HG02840 (cell line): ENCODE measurements at regions not wholly inside any gene's neighbourhood (a gene's known extent, or its start where the extent isn't known, plus 50 kb on each side); places are given as distances from the start of the nearest gene placed in this dataset.
"Not testable (repeated sequence)": the region's sequence is repeated elsewhere in the genome, so short reads cannot be mapped to it uniquely, and the experiment has no call there.

Experiments used
- ATAC-seq: cut with Tn5 transposase; IDR thresholded peaks from one replicate; pipeline ENCODE4 v1.9.1; 2021; ENCODE audit warnings: mild to moderate bottlenecking, moderate library complexity, moderate number of reproducible peaks; ENCODE audit not compliant: unreplicated experiment, low FRiP score

DNA sequence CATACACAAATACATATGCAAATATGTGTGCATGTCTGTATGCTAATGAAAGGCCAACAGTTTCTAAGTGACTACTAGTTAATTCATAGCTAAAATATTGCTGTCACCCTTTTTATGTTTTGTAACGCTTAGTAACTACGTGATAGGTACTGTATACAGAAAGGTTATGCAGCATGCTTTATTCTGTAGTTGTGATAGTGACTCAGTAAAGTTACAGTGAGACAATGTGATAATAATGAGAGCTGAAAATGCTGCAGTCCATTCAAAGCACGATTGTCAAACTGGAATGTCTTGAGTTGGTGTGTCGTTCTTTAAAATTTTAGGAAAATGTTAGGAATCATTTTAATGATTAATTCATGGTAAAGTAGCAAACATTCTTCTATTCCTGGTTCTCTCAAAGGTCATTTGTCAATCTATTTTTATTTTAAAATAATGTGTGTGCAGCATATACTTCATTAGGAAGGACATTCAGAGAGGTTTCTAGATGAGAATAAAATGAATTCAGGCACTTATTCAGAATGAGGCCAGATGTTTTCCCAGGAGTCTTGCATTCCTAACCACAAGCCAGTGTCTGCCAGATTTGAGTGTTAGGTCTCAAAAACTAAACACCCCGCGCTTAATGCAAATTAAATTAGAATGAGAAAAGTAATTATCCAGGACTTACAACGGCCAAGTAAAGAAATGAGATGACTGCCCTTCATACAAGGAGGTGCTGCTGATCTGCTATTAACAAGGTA is 408.8 kb upstream of the FZD8 start:
- ATAC-seq: no peak

DNA sequence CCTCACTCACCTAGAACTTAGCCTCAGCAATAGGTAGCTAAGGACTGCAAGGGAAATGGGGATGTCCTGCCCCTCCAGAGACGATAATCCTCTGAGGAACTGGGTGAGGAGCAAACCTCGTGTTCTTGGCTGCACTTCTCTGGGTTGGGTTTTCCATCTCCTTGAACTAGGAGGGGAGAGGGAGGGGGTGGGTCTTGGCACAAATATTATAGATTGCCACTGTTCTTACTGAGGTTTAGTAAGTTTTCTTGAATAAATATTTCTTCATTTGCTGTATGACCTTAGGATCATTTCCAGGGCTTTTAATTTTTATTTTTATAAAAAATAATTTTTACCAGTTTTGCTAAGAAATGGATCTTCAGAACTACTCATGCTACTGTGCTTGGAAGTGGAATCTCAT is 406.7 kb upstream of the FZD8 start:
- ATAC-seq: no peak

DNA sequence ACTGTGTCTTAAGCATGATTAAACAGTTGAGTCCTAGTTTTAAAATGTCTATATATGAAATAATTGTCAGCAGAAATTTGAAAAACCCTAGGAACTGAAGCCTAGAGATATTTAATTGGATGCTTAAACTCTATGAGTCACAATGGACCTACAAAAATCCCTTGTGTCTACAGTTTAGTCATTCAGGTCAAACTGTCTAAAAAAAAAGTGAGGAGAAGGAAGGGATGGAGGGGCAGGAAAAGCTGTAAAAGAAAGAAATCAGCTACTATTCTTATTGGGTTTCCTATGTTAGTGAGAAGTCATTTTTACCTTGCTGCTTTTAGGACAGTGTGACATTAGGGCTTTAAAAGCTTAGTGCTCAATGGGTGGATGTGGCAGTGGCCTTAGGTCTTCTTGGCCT is 406.1 kb upstream of the FZD8 start:
- ATAC-seq: no peak

DNA sequence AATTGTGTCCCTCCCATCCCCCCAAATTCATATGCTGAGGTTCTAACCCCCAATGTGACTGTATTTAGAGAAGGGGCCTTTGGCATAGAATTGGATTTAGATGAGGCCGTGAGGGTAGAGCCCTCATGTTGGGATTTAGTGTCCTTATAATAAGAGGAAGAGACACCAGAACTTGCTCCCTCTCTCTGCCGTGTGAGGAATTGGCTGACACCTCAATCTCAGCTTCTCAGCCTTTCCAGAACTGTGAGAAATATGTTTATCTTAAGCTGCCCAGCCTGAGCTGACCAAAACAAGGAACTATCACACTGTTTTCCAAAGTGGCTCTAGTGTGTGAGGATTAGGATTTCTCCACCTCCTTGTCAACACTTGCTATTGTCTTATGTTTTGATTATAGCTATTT is 400.0 kb upstream of the FZD8 start:
- no peak for ATAC-seq

DNA sequence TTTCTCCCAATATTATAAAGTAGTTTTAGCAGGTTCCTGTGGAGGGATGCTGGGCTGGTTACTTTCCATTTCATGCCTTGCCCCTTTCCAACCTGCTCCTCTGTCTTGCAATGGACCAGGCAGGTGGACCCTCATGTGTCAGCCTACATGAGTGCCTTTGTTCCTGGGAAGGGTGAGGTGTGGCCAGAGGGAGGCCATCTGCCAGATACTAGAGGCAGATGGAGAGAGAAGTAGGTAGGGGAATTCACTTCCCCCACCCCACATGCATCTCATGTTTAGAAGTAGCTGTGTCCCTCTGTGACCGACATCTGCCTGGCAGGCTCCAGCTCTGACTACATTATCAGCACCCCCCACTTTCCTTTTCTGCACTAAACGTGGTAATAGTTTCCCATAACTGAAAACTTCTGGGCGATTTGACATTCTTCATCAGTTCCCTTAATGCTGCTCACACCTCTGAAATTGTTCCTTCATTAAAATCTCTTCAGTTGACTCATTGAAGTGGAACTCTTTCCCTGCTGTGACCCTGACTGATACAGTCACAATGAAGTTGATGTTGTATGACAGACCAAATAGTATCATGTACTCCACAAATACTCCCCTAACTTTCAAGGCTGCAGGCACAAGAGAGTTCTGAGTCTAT is 396.3 kb upstream of the FZD8 start:
- ATAC-seq: no peak

DNA sequence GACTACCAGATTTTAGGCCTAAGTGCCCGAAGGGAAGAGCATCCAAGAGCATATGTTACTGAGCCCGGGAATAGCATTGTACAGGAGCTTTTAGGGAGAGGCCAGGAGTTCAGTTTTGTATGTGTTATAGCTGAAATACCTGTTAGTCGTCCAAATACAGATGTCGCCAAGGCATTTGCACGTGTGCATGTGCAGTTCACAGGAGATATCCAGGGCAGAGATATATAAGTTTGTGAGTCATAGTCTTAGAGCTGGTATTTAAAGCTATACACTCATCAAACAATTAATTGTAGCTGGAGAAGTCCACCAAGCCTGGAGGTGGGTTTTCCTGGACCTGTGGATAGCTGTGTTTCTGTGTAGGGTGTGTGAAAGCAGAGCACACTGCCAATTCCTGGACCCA is 394.0 kb upstream of the FZD8 start:
- no peak for ATAC-seq

DNA sequence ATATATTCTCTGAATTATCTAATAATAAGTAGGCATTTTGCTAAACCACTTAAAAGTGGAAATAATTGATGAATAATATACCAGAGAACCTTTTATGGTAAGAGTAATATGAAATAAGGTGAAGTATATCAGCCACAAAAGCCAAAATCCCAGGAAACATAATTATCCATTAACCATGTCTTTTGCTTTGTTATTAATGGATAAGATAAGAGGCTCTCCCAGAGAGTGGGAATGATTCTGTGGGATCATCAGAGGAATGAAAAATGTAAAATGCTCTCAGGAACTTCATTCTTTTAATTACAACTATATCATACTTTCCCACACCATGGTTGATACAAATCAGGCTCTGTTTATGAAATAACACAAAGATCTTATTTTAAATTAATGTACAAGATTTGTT is 391.7 kb upstream of the FZD8 start:
- ATAC-seq: no peak

DNA sequence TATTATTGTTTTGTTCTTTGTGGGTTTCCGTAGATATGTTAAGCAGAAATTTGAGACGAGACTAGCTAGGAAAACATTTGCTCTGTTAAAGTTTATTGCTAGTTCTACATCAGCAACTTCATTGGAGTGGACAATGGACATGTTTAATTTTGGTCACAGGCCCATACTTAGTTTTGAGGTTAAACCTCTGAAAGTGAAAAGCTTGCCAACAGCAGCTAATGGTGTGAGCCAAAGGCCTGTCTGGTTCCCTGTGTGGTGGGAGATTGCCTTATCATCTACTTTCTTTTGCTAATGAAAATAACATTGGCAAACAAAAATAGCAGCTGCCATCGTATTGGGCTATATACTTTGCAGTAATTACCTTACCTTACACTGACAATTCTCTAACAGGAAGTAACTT is 388.4 kb upstream of the FZD8 start:
- no peak for ATAC-seq

DNA sequence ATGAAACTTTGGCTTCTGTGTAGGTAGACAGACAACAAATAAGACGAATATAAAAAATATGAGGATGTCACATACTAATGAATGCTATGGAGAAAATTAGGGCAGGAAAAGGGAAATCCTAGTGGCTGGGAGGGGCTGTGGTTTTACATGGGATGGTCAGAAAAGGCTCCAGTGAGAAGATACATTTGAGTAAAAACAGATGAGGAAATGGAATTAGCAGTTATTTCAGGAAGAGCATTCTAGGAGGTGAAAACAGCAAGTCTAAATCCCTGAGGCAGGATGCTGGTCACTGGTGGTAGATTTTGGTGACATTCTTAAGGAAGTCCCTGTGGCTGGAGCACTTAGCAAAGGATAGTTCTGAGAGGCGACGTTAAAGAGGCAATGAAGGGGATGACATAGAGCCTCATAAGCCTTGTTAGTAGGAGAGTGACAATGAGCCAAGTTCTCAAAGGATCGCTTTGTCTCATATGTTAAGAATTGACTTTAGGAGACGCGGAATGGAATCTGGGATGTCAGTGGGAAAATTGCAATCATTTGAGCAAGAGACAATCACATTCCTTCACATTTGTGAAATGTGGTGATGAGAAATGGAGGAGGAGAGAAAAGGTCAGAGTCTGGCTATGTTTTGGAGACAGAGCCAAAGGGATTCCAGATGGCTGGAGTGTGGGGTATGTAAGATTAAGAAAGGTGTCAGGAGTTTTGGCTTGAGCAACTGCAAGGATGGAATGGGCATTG is 384.7 kb upstream of the FZD8 start:
- ATAC-seq: no peak

DNA sequence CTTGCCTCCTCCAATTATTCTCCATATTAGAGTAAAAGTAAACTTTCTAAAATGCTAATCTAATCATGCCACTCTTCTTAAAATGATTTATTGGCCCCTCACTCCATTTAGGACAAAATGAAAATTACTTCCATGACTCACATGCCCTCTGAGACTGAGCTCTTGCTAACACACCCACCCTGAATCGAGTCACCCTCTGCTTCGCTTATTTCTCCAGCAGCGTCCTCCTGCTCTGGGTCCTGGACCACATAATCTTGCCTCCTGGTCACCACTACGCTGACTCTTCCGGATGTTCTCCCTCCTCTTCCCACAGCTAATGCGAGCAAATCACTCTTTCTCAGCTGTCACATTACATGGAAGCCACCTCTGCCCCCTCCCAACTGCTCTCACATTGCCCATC is 384.0 kb upstream of the FZD8 start:
- ATAC-seq: no peak

DNA sequence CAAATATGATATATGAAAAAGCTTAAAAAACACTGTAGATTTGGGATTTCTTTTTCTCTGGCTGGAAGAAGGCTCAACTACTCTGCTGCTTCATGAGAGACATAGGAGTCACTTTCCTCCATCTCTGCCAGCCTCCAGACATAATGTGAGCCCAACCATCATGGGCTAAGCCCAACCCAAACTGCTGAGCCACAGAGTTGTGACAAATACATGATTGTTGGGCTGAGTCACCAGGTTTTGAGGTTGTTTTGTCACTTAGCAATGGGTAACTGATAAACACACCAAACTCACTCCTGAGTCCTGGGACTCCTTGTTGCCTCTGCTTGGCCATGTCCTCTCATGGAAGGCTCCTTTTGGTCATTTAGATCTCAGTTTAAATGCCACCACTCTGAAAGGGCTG is 381.8 kb upstream of the FZD8 start:
- no peak for ATAC-seq

DNA sequence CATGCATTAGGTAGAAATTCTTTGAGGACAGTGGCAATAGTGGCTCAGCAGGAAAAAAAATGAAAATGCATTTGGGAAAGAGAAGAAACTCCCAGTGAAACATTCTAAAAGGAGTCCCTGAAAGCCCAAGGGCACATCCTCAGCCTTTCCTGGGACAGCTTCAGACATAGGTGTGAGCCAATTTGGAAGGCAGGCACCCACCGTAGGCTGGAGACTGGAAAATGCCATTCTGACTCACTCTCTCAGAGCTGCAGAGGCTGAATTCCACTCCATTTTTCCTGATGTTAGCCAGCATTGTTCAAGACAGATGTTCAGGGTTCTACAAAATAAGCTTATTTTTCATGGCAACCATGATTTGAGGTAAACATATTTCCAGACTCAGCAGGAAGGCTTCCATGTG is 379.0 kb upstream of the FZD8 start:
- no peak for ATAC-seq

DNA sequence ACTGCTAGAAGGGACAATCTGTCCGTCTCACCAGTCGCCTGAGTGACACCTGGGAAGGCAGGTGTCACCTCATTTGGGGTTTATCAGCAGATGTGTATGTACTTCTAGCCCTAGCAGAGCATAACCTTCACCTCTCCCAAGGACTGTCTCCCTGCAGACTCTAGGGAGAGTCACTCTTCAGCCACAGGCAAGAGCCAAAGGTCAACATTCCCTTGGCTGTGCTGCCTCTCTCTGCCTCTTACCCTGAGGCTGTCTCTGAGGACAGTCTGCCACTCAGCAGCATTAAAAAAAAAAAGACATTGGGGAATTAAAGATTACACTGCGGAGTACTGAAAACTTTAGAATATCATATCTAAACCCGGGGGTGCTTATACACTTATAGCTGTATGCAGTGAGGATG is 377.7 kb upstream of the FZD8 start:
- ATAC-seq: no peak

DNA sequence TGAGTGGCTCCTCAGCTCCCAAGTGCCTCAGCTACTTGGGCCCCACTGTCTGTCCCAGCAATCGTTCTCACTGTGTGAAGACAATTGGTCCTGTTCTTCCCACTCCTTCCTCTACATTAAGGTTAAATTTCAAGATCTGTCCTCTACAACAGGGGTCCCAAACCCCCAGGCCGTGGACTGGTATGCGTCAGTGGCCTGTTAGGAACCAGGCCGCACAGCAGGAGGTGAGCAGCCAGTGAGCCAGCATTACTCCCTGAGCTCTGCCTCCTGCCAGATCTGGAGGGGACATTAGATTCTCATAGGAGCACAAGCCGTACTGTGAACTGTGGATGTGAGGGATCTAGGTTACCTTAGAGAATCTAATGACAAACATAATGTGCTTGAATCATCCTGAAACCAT is 376.9 kb upstream of the FZD8 start:
- no peak for ATAC-seq

DNA sequence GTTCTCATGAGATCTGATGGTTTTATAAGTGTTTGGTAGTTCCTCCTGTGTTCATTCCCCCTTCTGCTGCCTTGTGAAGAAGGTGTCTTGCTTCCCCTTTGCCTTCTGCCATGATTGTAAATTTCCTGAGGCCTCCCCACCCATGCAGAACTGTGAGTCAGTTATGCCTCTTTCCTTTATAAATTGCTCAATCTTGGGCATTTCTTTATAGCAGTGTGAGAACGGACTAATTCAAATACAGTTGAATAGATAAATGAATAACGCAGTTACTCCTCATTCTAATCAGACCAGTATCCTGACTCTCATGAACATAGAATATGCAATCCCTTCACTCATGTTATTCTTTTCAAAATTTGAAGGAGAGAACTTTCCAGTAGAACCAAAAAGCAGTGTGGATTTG is 375.0 kb upstream of the FZD8 start:
- ATAC-seq: no peak

DNA sequence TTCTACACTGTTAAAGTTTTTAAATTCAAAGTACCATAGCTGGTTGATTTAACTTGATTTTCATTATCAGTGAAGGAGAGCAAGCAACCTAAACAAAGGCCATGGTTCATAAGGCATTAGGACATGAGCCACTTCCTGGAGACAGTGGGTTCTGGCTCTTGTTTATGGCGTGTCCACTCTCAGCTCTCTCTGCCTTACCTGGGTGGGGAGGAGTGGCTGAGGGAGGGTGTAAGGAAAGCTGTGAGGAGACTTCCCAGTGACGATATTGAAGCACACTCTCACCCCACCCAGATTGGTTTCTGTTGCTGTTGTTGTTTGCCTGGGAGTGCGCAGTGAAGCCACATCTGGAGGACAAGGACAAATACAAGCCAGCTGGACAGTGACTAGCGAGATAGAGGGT is 365.3 kb upstream of the FZD8 start:
- no peak for ATAC-seq

DNA sequence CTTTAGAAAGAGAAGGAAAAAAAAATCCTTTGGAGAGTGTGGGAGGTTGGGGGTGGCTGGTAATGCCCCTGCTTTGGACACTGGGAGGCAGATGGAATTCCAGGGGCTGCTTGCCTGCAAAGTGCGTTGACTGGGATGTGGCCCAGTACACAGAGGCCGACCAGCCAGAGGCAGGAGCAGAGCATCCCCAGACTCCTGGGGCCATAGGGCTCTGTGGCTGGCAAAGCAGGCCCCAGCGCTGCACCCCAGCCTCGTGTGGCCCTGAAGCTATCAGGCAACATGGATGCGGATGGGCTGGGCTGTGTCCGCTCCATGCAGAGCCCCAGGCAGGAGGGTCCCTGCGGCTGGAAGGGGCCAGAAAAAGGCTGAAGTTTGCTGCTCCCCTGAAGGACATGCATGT is 361.6 kb upstream of the FZD8 start:
- no peak for ATAC-seq

DNA sequence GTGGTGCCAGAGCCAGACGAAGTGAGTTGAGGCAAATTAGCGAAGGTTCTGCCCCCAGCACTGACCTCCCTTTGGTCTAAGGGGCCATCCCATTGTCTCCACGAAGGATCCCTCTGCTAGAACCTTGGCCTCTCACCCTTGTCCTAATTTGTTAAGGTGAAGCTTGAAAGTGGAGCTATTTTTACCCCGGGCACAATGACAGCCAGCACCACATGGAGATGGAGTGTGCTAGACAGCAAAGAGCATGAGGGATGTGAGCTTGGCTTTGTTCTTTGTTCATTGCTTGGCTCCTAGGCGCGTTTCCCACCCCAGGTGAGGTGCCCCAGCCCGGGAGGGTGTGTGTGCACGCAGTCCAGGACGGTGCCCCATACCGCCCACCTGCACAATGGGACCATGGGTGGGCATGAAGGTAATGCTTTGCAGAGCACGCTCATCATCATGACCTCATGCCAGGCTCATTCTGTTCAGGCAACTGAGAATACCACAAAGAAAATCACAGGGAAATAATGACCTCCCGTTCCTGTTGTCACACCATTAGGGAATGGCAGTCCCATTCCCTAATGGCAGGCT is 361.0 kb upstream of the FZD8 start:
- no peak for ATAC-seq

DNA sequence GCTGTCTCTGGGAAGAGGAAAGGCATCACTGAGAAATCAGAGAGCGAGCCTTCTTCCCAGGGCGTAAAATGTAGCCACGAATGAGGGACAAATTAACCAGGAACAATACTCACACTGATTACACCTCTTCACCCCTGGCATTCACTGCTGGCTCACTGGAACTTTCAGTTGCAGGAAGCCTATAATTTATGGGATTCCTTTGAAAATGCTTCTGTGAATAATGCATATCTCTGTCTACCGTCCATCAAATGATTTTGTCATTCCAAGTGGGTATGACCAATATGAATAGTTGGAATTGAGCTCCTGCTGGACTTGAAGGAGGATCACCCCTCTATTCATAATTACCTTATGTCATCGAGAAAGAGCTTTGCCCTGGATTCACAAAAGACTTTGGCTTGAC is 360.3 kb upstream of the FZD8 start:
- ATAC-seq: no peak

DNA sequence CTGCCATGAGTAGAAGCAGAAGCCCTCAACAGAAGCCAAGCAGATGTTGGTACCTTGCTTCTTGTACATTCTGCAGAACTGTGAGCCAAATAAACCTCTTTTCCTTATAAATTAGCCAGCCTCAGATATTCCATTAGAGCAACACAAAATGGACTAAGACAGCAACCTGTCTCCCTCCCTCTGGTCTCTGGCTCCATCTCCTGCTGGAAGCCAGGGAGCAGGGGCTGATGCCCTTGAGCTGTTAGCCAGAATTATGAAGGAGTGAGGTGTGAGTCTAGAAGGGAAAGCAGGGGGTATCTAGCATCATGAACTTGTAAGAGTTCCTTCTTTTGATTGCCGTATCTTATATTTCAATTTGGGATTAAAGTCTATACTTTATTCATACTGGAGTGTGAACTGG is 358.7 kb upstream of the FZD8 start:
- not testable (repeated sequence) for ATAC-seq

DNA sequence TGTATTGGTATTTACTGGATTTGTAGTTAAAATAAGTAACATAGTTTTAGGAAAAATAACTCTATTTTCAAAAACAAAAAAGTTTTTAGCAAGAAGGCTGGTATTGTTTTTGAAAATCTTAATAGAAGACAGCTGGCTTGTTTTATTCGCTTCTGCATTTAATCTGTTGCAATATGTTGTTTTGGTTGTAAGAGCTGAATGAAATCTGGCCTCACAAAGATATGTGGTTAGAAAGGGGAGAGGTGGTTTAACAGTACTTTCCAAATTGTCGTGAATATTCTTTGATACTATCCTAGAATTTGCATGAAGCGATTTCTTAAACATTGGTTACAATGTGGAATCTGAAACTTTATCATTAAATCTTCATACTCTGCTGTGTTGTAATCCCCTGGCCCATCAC is 355.9 kb upstream of the FZD8 start:
- no peak for ATAC-seq

DNA sequence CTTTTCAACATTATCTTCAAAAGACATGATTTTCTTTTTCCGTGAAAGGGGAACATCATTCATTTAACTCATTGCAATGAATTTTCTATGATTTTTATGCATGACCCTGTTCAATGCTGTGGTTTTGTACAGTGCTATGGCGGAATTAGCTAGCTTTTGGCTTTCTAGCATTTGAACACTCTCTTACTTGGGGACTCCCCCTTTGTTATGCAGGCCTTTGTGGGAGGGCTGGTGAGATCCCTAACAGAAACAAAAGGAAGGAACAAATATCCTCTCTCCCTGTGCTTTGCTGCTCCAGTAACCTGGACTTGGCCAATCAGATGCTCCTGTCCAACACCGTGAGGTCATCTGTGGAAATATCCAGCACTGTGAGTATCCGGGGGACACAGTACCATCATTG is 353.4 kb upstream of the FZD8 start:
- ATAC-seq: no peak
